ENCODE measurements at regions not wholly inside any gene's neighbourhood (a gene's known extent, or its start where the extent isn't known, plus 50 kb on each side); places are given as distances from the start of the nearest gene placed in this dataset.

DNA sequence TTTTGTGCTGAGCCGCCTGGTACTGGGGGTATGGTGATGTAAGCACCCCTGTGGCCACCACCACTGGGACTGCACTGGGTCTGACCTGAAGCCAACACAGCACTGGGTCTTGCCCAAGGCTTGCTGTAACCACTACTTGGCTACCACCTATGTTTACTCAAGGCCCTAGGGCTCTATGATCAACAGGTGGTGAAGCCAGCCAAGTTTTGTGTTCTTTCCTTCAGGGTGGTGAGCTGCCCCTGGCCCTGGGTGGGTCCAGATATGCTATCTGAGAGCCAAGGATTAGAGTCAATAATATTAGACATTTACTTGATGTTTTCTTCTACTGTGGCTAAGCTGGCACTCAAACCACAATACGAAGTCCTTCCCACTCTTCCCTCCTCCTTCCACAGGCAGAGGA lies 55.1 kb upstream of the PAGE4 start:
- no peak for DNase-seq (ENCODE audit: low read depth in 2 of 3, low spot score in 1 of 3)

DNA sequence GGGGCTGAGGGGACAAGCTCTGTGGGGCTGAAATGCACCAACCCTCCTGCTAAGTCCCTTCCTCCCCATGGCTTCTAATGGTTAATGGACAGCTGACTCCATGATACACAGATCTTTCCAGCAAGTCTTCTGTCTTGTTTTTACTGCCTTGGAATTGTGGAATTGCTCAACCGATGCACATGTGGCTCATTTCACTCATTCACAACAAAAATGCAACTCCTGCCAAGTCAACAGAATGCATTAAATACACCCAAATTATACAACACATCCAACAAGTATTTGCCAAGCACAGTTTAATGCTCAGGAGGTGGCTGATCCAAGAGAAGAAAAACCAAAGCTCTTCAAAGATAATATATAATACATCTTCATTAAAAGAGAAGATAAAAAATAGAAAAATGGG lies 61.9 kb upstream of the PAGE4 start:
- no peak for DNase-seq (ENCODE audit: low read depth in 2 of 3, low spot score in 1 of 3)

DNA sequence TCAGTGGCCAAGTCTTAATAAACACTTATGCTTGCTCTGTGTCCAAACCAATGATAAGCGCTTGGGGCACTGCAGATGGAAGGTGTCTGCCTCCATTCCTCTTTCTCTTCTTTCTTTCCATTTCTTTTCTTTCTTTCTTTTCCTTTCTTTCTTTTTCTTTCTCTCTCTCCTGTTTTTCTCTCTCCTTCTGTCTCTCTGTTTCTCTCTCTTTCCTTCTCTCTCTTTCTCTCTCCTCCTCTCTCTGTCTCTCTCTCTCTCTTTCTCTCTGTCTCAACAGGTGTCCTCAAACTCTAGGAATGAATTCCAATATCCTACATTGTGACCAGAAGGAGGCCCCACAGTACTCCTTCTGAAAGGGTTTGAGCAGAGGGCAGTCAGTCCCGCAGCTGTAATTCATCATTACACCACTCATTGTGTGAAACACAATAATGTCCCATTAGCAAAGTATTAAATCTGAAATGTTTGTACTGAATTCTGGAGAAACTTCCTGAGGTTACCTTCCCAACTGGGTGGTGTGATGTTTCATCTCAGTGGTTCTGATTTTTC lies 66.5 kb upstream of the PAGE1 start:
- DNase-seq (ENCODE audit: low read depth in 2 of 3, low spot score in 1 of 3), result no peak

DNA sequence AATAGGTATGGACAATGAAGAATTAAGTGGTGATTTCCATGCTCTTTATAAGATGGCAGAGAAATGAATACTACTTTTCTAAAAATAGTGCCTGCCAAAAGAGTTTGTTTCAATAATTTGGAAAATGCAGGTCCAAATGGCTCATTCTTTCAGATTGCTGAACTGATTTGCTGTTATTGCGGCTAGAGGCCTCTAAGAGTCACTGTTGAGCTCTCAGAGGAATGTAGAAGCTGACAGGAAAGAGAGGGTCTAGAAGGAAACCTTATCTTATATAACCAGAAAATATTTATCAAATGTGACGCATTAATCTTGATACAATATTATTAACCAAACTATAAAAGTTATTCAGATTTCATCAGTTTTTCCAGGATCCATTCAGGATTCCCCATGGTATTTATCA lies 65.7 kb upstream of the PAGE1 start:
- no peak for DNase-seq (ENCODE audit: low read depth in 2 of 3, low spot score in 1 of 3)

DNA sequence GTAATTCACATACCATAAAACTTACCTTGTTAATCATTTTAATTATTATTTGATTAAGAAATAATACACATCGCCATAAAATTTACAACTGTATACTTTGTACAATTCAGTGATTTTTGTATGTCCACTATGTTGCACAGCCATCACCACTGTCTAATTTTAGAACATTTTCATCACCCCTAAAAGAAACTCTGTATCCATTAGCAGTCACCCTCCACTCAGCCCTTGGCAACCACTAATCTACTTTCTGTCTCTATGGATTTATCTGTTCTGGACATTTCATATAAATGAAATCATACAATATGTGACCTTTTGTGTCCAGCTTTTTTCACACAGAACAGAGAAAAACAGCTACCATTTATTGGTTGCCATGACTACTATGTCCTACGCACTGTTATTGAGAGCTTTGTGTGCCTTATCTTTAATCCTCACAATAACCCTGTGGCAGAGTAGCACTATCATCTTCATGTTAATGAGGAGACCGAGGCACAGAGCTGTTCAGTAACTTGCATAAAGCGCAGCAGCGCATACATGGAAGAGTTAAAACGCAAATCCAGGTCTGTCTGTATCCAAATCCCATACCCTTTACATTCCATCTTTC lies 64.6 kb upstream of the PAGE1 start:
- no peak for DNase-seq (ENCODE audit: low read depth in 2 of 3, low spot score in 1 of 3)

DNA sequence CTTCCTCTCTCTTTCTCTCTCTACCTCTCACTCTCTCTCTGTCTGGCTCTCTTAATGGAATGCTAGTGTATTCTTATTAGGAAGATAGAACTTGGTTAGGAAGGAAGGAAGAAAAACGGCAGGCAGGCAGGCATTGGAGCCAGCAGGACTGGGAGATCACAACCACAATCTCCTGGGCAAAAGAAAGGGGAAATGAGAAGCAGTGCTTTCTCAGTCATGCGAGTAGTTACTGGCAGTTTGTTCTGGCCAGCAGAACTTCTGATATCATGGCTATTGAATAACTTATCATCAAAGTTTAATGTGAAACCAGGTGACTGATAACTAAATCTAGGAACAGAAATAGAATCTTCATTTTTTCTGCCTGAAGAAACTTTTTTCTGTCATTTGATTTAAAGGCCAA lies 60.9 kb upstream of the PAGE1 start:
- no peak for DNase-seq (ENCODE audit: low read depth in 2 of 3, low spot score in 1 of 3)

DNA sequence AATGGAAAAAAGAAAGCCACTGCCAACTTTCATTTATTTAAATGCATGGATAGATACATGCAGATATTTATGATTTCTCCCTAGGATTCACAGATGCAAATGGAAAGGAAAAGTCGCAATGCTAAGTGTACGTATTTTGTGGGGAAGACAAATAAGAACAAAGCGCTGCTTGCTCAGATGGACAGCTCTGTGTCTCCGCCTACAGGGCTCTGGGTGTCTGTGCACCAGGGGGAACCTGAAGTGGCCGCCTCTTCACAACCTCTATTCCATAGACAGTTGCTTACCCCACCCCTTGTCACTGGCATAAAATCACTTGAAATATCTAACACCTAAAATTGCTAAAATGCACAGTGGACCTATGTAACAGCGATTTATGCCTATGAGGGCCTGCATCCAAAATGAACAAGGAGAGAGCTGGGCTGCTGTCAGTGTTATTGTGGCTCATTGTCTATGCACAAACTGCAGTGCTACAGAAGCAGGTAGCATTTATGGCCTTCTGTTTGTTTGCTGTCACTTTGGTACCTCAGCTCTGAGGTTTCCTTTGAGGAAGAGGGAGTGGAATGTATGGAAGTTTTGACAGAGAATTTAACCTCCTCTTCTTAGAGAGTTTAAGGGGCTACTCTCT lies 58.6 kb upstream of the PAGE1 start:
- peak; percentile 2 to 29 (median 11) for DNase-seq (ENCODE audit: low read depth in 2 of 3, low spot score in 1 of 3)

DNA sequence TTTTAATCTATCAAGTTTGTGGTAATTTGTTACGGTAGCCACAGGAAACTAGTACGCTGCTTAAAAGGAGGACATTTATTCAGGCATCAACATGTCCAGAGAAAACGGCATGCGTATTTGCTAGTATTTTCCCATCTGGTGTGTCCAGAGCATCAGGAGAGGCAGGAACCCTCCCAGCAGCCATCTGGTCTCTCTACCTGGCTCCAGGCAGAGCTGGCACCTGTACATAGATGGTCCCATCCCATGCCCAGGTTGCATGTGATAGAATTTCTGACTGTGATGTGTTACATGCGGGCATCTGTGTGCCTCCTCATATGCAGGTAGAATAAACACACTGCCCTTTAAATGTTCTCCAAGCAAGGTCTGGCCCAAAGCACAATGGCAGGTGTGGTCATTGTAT lies 57.9 kb upstream of the PAGE1 start:
- DNase-seq (ENCODE audit: low read depth in 2 of 3, low spot score in 1 of 3), result no peak

DNA sequence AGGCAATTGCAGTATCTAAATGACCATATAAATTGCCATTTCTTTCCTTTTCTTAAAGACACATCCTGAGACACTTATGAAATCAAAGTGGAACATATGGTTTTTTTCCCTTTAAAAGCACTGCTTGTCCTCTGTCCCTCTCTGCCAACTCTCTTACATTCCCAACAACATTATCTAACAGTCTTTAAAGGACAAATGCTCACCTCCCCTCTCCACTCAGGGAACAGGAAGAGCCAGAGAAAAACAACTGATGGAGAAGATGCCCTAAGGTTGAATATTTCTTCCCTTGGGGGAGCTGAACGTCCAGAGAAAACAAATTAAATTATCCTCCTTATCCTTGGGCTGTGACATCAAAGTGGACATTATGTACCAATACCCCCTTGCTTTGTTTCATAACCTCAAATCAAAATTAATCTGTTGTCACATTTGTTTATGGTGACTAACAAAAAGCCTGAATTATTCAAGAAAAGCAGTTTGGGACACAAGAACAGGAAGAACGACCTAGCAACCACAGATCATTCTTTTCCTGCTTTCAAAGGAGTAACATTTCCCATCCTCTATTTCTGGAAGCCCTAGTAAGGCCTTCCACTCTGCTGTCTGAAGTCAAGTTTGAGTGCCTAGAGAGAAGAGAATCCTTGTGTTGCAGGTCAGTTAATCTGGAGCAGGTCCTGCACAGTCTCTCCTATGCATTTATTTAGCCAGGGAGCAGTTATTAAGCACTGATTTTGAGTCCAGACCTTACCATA lies 52.6 kb upstream of the PAGE1 start:
- DNase-seq (ENCODE audit: low read depth in 2 of 3, low spot score in 1 of 3), result no peak

DNA sequence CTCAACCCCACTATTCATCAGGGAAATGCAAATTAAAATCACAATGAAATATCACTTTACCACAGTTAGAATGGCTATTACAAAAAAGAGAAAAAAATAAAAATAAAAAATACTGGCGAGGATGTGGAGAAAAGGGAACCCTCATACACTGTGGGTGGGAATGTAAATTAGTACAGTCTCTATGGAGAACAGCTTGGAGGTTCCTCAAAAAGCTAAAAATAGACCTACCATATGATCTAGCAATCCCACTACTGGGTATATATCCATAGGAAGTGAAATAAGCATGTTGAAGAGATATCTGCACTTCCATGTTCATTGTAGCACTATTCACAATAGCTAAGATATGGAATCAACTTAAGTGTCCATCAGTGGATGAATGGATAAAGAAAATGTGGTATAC lies 50.5 kb upstream of the PAGE1 start:
- DNase-seq (ENCODE audit: low read depth in 2 of 3, low spot score in 1 of 3), result no peak
